Stimulated activated CD4-positive, alpha-beta T cell treated with anti-CD3 and anti-CD28 coated beads, Interleukin-1b, Interleukin-23, amount 100 ng/mL, for 48 hours (primary cell): ENCODE measurements at regions not wholly inside any gene's neighbourhood (a gene's known extent, or its start where the extent isn't known, plus 50 kb on each side); places are given as distances from the start of the nearest gene placed in this dataset.

Experiments used
- DNase-seq: peaks from one replicate; pipeline ENCODE4 v3.0.0-alpha.2; 2020

- DNase-seq: no peak
These were observed 397.9 kb downstream of the TMA16 start for GRCh38 chr4:163892417-163892816.

GRCh38 chr4:163895378-163896005, 401.0 kb downstream of the TMA16 start:
- DNase-seq: no peak

- no peak for DNase-seq
These were observed 406.8 kb downstream of the TMA16 start for GRCh38 chr4:163901319-163901718.

GRCh38 chr4:163902417-163902816, 407.9 kb downstream of the TMA16 start:
- no peak for DNase-seq

- no peak for DNase-seq
These were observed 417.4 kb downstream of the TMA16 start for GRCh38 chr4:163911891-163912290.

GRCh38 chr4:163913571-163913970, 419.1 kb downstream of the TMA16 start:
- DNase-seq: no peak

GRCh38 chr4:163915896-163916295, 421.4 kb downstream of the TMA16 start:
- no peak for DNase-seq

- no peak for DNase-seq
These were observed 425.9 kb downstream of the TMA16 start for GRCh38 chr4:163920426-163920825.

- DNase-seq: no peak
These were observed 427.8 kb downstream of the TMA16 start for GRCh38 chr4:163922302-163922701.

- no peak for DNase-seq
These were observed 428.6 kb downstream of the TMA16 start for GRCh38 chr4:163923092-163923491.

GRCh38 chr4:163930086-163930485, 435.6 kb downstream of the TMA16 start:
- no peak for DNase-seq

GRCh38 chr4:163932504-163932903, 438.0 kb downstream of the TMA16 start:
- no peak for DNase-seq

- no peak for DNase-seq
These were observed 445.1 kb downstream of the TMA16 start for GRCh38 chr4:163939597-163939996.

GRCh38 chr4:163941221-163941905, 446.9 kb downstream of the TMA16 start:
- DNase-seq: no peak

- DNase-seq: no peak
These were observed 454.5 kb downstream of the TMA16 start for GRCh38 chr4:163948920-163949455.

GRCh38 chr4:163949976-163950601, 455.6 kb downstream of the TMA16 start:
- no peak for DNase-seq

- DNase-seq: no peak
These were observed 460.8 kb downstream of the TMA16 start for GRCh38 chr4:163955288-163955687.

- no peak for DNase-seq
These were observed 464.3 kb downstream of the TMA16 start for GRCh38 chr4:163958751-163959150.

GRCh38 chr4:163959932-163960331, 465.4 kb downstream of the TMA16 start:
- no peak for DNase-seq

GRCh38 chr4:163966612-163967011, 472.1 kb downstream of the TMA16 start:
- no peak for DNase-seq

GRCh38 chr4:163967263-163967662, 472.8 kb downstream of the TMA16 start:
- DNase-seq: no peak

GRCh38 chr4:163967710-163968109, 473.2 kb downstream of the TMA16 start:
- no peak for DNase-seq

GRCh38 chr4:163969291-163969690, 474.8 kb downstream of the TMA16 start:
- no peak for DNase-seq

GRCh38 chr4:163976588-163976987, 482.1 kb downstream of the TMA16 start:
- DNase-seq: no peak
